ENCODE measurements at regions not wholly inside any gene's neighbourhood (a gene's known extent, or its start where the extent isn't known, plus 50 kb on each side); places are given as distances from the start of the nearest gene placed in this dataset.
"Not testable (repeated sequence)": the region's sequence is repeated elsewhere in the genome, so short reads cannot be mapped to it uniquely, and the experiment has no call there.

- DNase-seq = no peak
Measured at GRCh38 chr3:176296066-176296597, 901.1 kb downstream of the TBL1XR1 start.

GRCh38 chr3:176293276-176293675 lies 904.0 kb downstream of the TBL1XR1 start:
- no peak for DNase-seq

- no peak for DNase-seq
Measured at GRCh38 chr3:176286476-176287085, 910.7 kb downstream of the TBL1XR1 start.

- no peak for DNase-seq
Measured at GRCh38 chr3:176275538-176275937, 921.7 kb downstream of the TBL1XR1 start.

GRCh38 chr3:176275113-176275512 lies 922.2 kb downstream of the TBL1XR1 start:
- DNase-seq = no peak

- no peak for DNase-seq
Measured at GRCh38 chr3:176274161-176274560, 923.1 kb downstream of the TBL1XR1 start.

GRCh38 chr3:176262071-176262470 lies 935.2 kb downstream of the TBL1XR1 start:
- DNase-seq = no peak

GRCh38 chr3:176247191-176247590 lies 950.1 kb downstream of the TBL1XR1 start:
- no peak for DNase-seq

GRCh38 chr3:176219970-176220369 lies 977.3 kb downstream of the TBL1XR1 start:
- no peak for DNase-seq

- no peak for DNase-seq
Measured at GRCh38 chr3:176214758-176215157, 982.5 kb downstream of the TBL1XR1 start.

- DNase-seq = not testable (repeated sequence)
Measured at GRCh38 chr3:176213314-176213713, 984.0 kb downstream of the TBL1XR1 start.

GRCh38 chr3:176208915-176209314 lies 988.4 kb downstream of the TBL1XR1 start:
- DNase-seq = no peak

GRCh38 chr3:176208283-176208682 lies 989.0 kb downstream of the TBL1XR1 start:
- peak; percentile 40 for DNase-seq

- no peak for DNase-seq
Measured at GRCh38 chr3:176206809-176207208, 990.5 kb downstream of the TBL1XR1 start.

- no peak for DNase-seq
Measured at GRCh38 chr3:176202652-176203051, 994.6 kb downstream of the TBL1XR1 start.

- no peak for DNase-seq
Measured at GRCh38 chr3:176193032-176193730, 1004.1 kb downstream of the TBL1XR1 start.

- no peak for DNase-seq
Measured at GRCh38 chr3:176190755-176191154, 1006.5 kb downstream of the TBL1XR1 start.

GRCh38 chr3:176183181-176183580 lies 1014.1 kb downstream of the TBL1XR1 start:
- no peak for DNase-seq

GRCh38 chr3:176174060-176174459 lies 1023.2 kb downstream of the TBL1XR1 start:
- DNase-seq = no peak

- DNase-seq = no peak
Measured at GRCh38 chr3:176172492-176172891, 1024.8 kb downstream of the TBL1XR1 start.

GRCh38 chr3:176167272-176167671 lies 1030.0 kb downstream of the TBL1XR1 start:
- no peak for DNase-seq

GRCh38 chr3:176160997-176161396 lies 1036.3 kb downstream of the TBL1XR1 start:
- DNase-seq = no peak

GRCh38 chr3:176159796-176160195 lies 1037.5 kb downstream of the TBL1XR1 start:
- no peak for DNase-seq

GRCh38 chr3:176155012-176155411 lies 1042.3 kb downstream of the TBL1XR1 start:
- DNase-seq = no peak

GRCh38 chr3:176149567-176149966 lies 1047.7 kb downstream of the TBL1XR1 start:
- no peak for DNase-seq
